Neural progenitor cell (in vitro differentiated cells): ENCODE measurements at regions not wholly inside any gene's neighbourhood (a gene's known extent, or its start where the extent isn't known, plus 50 kb on each side); places are given as distances from the start of the nearest gene placed in this dataset.

Experiments used
- CTCF ChIP-seq: fragments of 200-600 bp; sonication (generic); IDR thresholded peaks from 2 replicates; pipeline ENCODE4 v1.5.1; 2017; ENCODE audit warnings: antibody characterized with exemption, mild to moderate bottlenecking
- EZH2 ChIP-seq: fragments of 200-600 bp; sonication (generic); IDR thresholded peaks from 2 replicates; pipeline ENCODE4 v1.6.1; 2017; ENCODE audit warnings: antibody characterized with exemption, mild to moderate bottlenecking, moderate library complexity

GRCh38 chr1:79323239-79324025, 316.9 kb upstream of the ADGRL4 start:
- no peak for TF ChIP-seq CTCF
- no peak for TF ChIP-seq EZH2
